Sigmoid colon (tissue), 6 donors: ENCODE measurements at regions not wholly inside any gene's neighbourhood (a gene's known extent, or its start where the extent isn't known, plus 50 kb on each side); places are given as distances from the start of the nearest gene placed in this dataset.

ENCODE experiments used
- DNase-seq: peaks from one replicate; pipeline ENCODE4 v3.0.0-alpha.2; 2019
- H3K27ac ChIP-seq, 4 donors: fragments of 200-600 bp; sonication (generic); one replicate each; pipeline ENCODE4 v1.5.1; 2016 to 2019; ENCODE audit warnings: mild to moderate bottlenecking in 1 of 4
- H3K27me3 ChIP-seq, 3 donors: fragments of 200-600 bp; sonication (generic); one replicate each; pipeline ENCODE4 v1.5.1; 2019; ENCODE audit warnings: mild to moderate bottlenecking in 1 of 3
- H3K36me3 ChIP-seq, 4 donors: fragments of 200-600 bp; sonication (generic); one replicate each; pipeline ENCODE4 v1.5.1; 2016 to 2019
- H3K4me1 ChIP-seq, 4 donors: fragments of 200-600 bp; sonication (generic); one replicate each; pipeline ENCODE4 v1.5.1; 2017 to 2019
- H3K4me3 ChIP-seq, 4 donors: fragments of 200-600 bp; sonication (generic); one replicate each; pipeline ENCODE4 v1.5.1; 2017 to 2019; ENCODE audit warnings: mild to moderate bottlenecking in 2 of 4, moderate library complexity in 1 of 4
- H3K9me3 ChIP-seq, 4 donors: fragments of 200-600 bp in 3 of 4; sonication (generic) in 3 of 4; one replicate each; pipeline versions ENCODE4 v1.5.1 to v1.6.1; 2013 to 2019
- CTCF ChIP-seq, 4 experiments: fragments of 450-650 bp in 3 of 4; fragments of 200-600 bp in 1 of 4; IDR thresholded peaks; one replicate each; pipeline ENCODE4 v1.5.1; 2016 to 2019; ENCODE audit warnings: antibody characterized with exemption in 4 of 4, mild to moderate bottlenecking in 3 of 4, moderate library complexity in 2 of 4
- EP300 ChIP-seq, 4 donors: sonication (generic); formaldehyde crosslinking; IDR thresholded peaks; one replicate each; pipeline ENCODE4 v1.6.1; 2017; ENCODE audit warnings: antibody characterized with exemption in 4 of 4
- POLR2A ChIP-seq, 2 donors: fragments of 450-650 bp; IDR thresholded peaks; one replicate each; pipeline ENCODE4 v1.6.1; 2016; ENCODE audit warnings: antibody characterized with exemption in 2 of 2, mild to moderate bottlenecking in 2 of 2, moderate library complexity in 2 of 2
- POLR2AphosphoS5 ChIP-seq, 4 donors: sonication (generic); formaldehyde crosslinking; IDR thresholded peaks; one replicate each; pipeline ENCODE4 v1.6.1; 2017; ENCODE audit warnings: antibody characterized with exemption in 4 of 4
- WGBS, 2 donors: extraction: QIAGEN DNeasy Blood & Tissue Kit; methylation state at CpG; one replicate each; pipeline ENCODE4 v1.1.7; 2013; 5-methylcytosine and 5-hydroxymethylcytosine counted together
- intact Hi-C: fragments of 100-400 bp; cut with DNase I; formaldehyde crosslinking; loops from one replicate; pipeline ENCODE4 v1.15.1; 2023
- donor health status: healthy with polysubstance abuse.
- donor health status: healthy.

- no peaks in the 10 kb centered on the region for H3K27me3 ChIP-seq
- WGBS, 2 donors = 84 to 85% methylated on average over 3 of the region's 3 CpGs
- H3K27ac ChIP-seq = no peak overlapping the region
- no peaks in the 10 kb centered on the region for H3K4me1 ChIP-seq
- intact Hi-C loops = no loop called here
- TF ChIP-seq POLR2AphosphoS5 (IDR thresholded peaks at IDR 0.05) = no peak
- H3K4me3 ChIP-seq = no peak overlapping the region
- no peak for DNase-seq
- H3K36me3 ChIP-seq = no peaks in the 10 kb centered on the region
- no peaks in the 10 kb centered on the region for H3K9me3 ChIP-seq
Measured at GRCh38 chrX:34848281-34848680, 94.3 kb upstream of the FAM47B start.

- Histone ChIP-seq H3K9me3 (no peaks in the 10 kb centered on the region), H3K36me3 (no peaks in the 10 kb centered on the region), H3K27ac (no peak overlapping the region), H3K4me3 (no peak overlapping the region), H3K4me1 (no peaks in the 10 kb centered on the region), H3K27me3 (no peaks in the 10 kb centered on the region)
- intact Hi-C loops = no loop called here
- WGBS, 2 donors = 25 to 60% methylated on average over 1 of the region's 1 CpG
- TF ChIP-seq POLR2AphosphoS5 (IDR thresholded peaks at IDR 0.05) = no peak
- TF ChIP-seq CTCF (IDR thresholded peaks at IDR 0.05) = no peak
- TF ChIP-seq EP300 (IDR thresholded peaks at IDR 0.05) = no peak
- no peak for TF ChIP-seq POLR2A (IDR thresholded peaks at IDR 0.05)
- no peak for DNase-seq
Measured at GRCh38 chrX:34849371-34849770, 93.2 kb upstream of the FAM47B start.

GRCh38 chrX:34859191-34859590 lies 83.4 kb upstream of the FAM47B start:
- WGBS, 2 donors = 54 to 82% methylated on average over 2 of the region's 2 CpGs
- DNase-seq = no peak
- TF ChIP-seq POLR2A (IDR thresholded peaks at IDR 0.05) = no peak
- TF ChIP-seq CTCF (IDR thresholded peaks at IDR 0.05) = no peak
- TF ChIP-seq EP300 (IDR thresholded peaks at IDR 0.05) = no peak
- no peak for TF ChIP-seq POLR2AphosphoS5 (IDR thresholded peaks at IDR 0.05)
- Histone ChIP-seq H3K27ac (no peak overlapping the region), H3K4me3 (no peak overlapping the region), H3K9me3 (no peaks in the 10 kb centered on the region), H3K27me3 (no peaks in the 10 kb centered on the region), H3K4me1 (no peaks in the 10 kb centered on the region), H3K36me3 (no peaks in the 10 kb centered on the region)
- intact Hi-C loops = no loop called here

GRCh38 chrX:34863906-34864305 lies 78.7 kb upstream of the FAM47B start:
- intact Hi-C loops = no loop called here
- WGBS, 2 donors = 81 to 89% methylated on average over 2 of the region's 2 CpGs
- Histone ChIP-seq H3K9me3 (no peaks in the 10 kb centered on the region), H3K27me3 (no peaks in the 10 kb centered on the region), H3K36me3 (no peaks in the 10 kb centered on the region), H3K4me3 (no peak overlapping the region), H3K4me1 (no peaks in the 10 kb centered on the region), H3K27ac (no peak overlapping the region)
- TF ChIP-seq CTCF (IDR thresholded peaks at IDR 0.05) = no peak
- no peak for TF ChIP-seq EP300 (IDR thresholded peaks at IDR 0.05)
- TF ChIP-seq POLR2AphosphoS5 (IDR thresholded peaks at IDR 0.05) = no peak
- no peak for TF ChIP-seq POLR2A (IDR thresholded peaks at IDR 0.05)
- DNase-seq = no peak

- no peak overlapping the region for H3K27ac ChIP-seq
- intact Hi-C loops = no loop called here
- TF ChIP-seq POLR2AphosphoS5 (IDR thresholded peaks at IDR 0.05) = no peak
- H3K4me1 ChIP-seq = no peaks in the 10 kb centered on the region
- H3K36me3 ChIP-seq = no peaks in the 10 kb centered on the region
- H3K27me3 ChIP-seq = no peaks in the 10 kb centered on the region
- DNase-seq = no peak
- no peaks in the 10 kb centered on the region for H3K9me3 ChIP-seq
- H3K4me3 ChIP-seq = no peak overlapping the region
Measured at GRCh38 chrX:34866646-34867045, 76.0 kb upstream of the FAM47B start.

- WGBS, 2 donors = 46 to 47% methylated on average over 2 of the region's 2 CpGs
- no peaks in the 10 kb centered on the region for H3K4me1 ChIP-seq
- intact Hi-C loops = no loop called here
Measured at GRCh38 chrX:34868633-34869032, 74.0 kb upstream of the FAM47B start.

More at GRCh38 chrX:34868633-34869032, 74.0 kb upstream of the FAM47B start:
- H3K4me3 ChIP-seq = no peak overlapping the region
- no peaks in the 10 kb centered on the region for H3K36me3 ChIP-seq
- no peaks in the 10 kb centered on the region for H3K27me3 ChIP-seq
- no peaks in the 10 kb centered on the region for H3K9me3 ChIP-seq
- no peak overlapping the region for H3K27ac ChIP-seq
- TF ChIP-seq POLR2AphosphoS5 (IDR thresholded peaks at IDR 0.05) (no peak), CTCF (IDR thresholded peaks at IDR 0.05) (no peak), POLR2A (IDR thresholded peaks at IDR 0.05) (no peak)
- DNase-seq = no peak
